Memory B cell (primary cell): ENCODE measurements at regions not wholly inside any gene's neighbourhood (a gene's known extent, or its start where the extent isn't known, plus 50 kb on each side); places are given as distances from the start of the nearest gene placed in this dataset.

ENCODE experiments used
- ATAC-seq: fragments of 150-1000 bp; cut with Tn5 transposase; 2 replicates; pipeline ENCODE4 v1.10.0; 2021; ENCODE audit warnings: low read depth, mild to moderate bottlenecking, moderate library complexity
- DNase-seq, 2 donors: peaks; one replicate each; pipeline ENCODE4 v3.0.0; 2022; ENCODE audit warnings: low spot score in 2 of 2
- H3K27ac Mint-ChIP-seq: one replicate; pipeline ENCODE4 v1.8.0; 2022; ENCODE audit warnings: mild to moderate bottlenecking, moderate library complexity, mixed read lengths
- H3K27me3 Mint-ChIP-seq: one replicate; pipeline ENCODE4 v1.8.0; 2022; ENCODE audit warnings: mixed read lengths
- H3K36me3 Mint-ChIP-seq: one replicate; pipeline ENCODE4 v1.8.0; 2022; ENCODE audit warnings: mild to moderate bottlenecking, mixed read lengths
- H3K4me1 Mint-ChIP-seq: one replicate; pipeline ENCODE4 v1.8.0; 2022; ENCODE audit warnings: mixed read lengths
- H3K4me3 Mint-ChIP-seq: one replicate; pipeline ENCODE4 v1.8.0; 2022; ENCODE audit warnings: mild to moderate bottlenecking, moderate library complexity, mixed read lengths
- H3K9me3 Mint-ChIP-seq: one replicate; pipeline ENCODE4 v1.8.0; 2022; ENCODE audit warnings: mixed read lengths

GRCh38 chr9:20054734-20055133 lies 265.9 kb upstream of the SLC24A2 start:
- Mint-ChIP-seq H3K4me3 (no peak overlapping the region), H3K9me3 (no peaks in the 10 kb centered on the region), H3K27ac (no peak overlapping the region), H3K4me1 (no peaks in the 10 kb centered on the region), H3K36me3 (peaks cover 2% of the 10 kb centered on the region), H3K27me3 (peaks cover 2% of the 10 kb centered on the region)
- no peak for DNase-seq
- ATAC-seq, result no peak

- peak; percentile 65 for ATAC-seq
- no peak for DNase-seq
- H3K36me3 Mint-ChIP-seq, result peaks cover 2% of the 10 kb centered on the region
- peaks cover 4% of the 10 kb centered on the region for H3K4me1 Mint-ChIP-seq
- no peak overlapping the region for H3K27ac Mint-ChIP-seq
- no peaks in the 10 kb centered on the region for H3K27me3 Mint-ChIP-seq
- H3K9me3 Mint-ChIP-seq, result no peaks in the 10 kb centered on the region
- H3K4me3 Mint-ChIP-seq, result no peak overlapping the region
Observed at GRCh38 chr9:20048985-20049384, 260.1 kb upstream of the SLC24A2 start.

GRCh38 chr9:20048437-20048836 lies 259.6 kb upstream of the SLC24A2 start:
- H3K4me1 Mint-ChIP-seq, result peaks cover 6% of the 10 kb centered on the region

GRCh38 chr9:20044686-20045085 lies 255.8 kb upstream of the SLC24A2 start:
- Mint-ChIP-seq H3K36me3 (no peaks in the 10 kb centered on the region), H3K9me3 (no peaks in the 10 kb centered on the region), H3K4me3 (no peak overlapping the region), H3K27ac (no peak overlapping the region), H3K27me3 (no peaks in the 10 kb centered on the region), H3K4me1 (peaks cover 16% of the 10 kb centered on the region)
- DNase-seq (no peak), ATAC-seq (no peak)

More at GRCh38 chr9:20048437-20048836, 259.6 kb upstream of the SLC24A2 start:
- DNase-seq (no peak), ATAC-seq (peak; percentile 66)
- Mint-ChIP-seq H3K27ac (no peak overlapping the region), H3K36me3 (peaks cover 2% of the 10 kb centered on the region), H3K9me3 (no peaks in the 10 kb centered on the region), H3K27me3 (no peaks in the 10 kb centered on the region), H3K4me3 (no peak overlapping the region)

GRCh38 chr9:20043461-20043860 lies 254.6 kb upstream of the SLC24A2 start:
- Mint-ChIP-seq H3K27ac (peak overlapping the region; percentile 28), H3K4me3 (peak overlapping the region; percentile 54), H3K36me3 (no peaks in the 10 kb centered on the region), H3K4me1 (peaks cover 12% of the 10 kb centered on the region), H3K9me3 (no peaks in the 10 kb centered on the region), H3K27me3 (peaks cover 7% of the 10 kb centered on the region)
- DNase-seq, result no peak
- ATAC-seq, result no peak

GRCh38 chr9:20043035-20043434 lies 254.2 kb upstream of the SLC24A2 start:
- H3K9me3 Mint-ChIP-seq, result no peaks in the 10 kb centered on the region
- peak overlapping the region; percentile 54 for H3K4me3 Mint-ChIP-seq
- peak; percentile 35 for ATAC-seq
- no peak for DNase-seq
- H3K27ac Mint-ChIP-seq, result peak overlapping the region; percentile 28
- H3K27me3 Mint-ChIP-seq, result peaks cover 7% of the 10 kb centered on the region
- H3K36me3 Mint-ChIP-seq, result no peaks in the 10 kb centered on the region
- H3K4me1 Mint-ChIP-seq, result peaks cover 12% of the 10 kb centered on the region

GRCh38 chr9:20042128-20042711 lies 253.4 kb upstream of the SLC24A2 start:
- H3K4me3 Mint-ChIP-seq, result no peak overlapping the region
- no peak overlapping the region for H3K27ac Mint-ChIP-seq
- H3K9me3 Mint-ChIP-seq, result no peaks in the 10 kb centered on the region
- ATAC-seq, result no peak
- H3K36me3 Mint-ChIP-seq, result no peaks in the 10 kb centered on the region
- DNase-seq, result no peak
- H3K4me1 Mint-ChIP-seq, result peaks cover 12% of the 10 kb centered on the region
- peaks cover 7% of the 10 kb centered on the region for H3K27me3 Mint-ChIP-seq

GRCh38 chr9:20041697-20042081 lies 252.9 kb upstream of the SLC24A2 start:
- no peak overlapping the region for H3K4me3 Mint-ChIP-seq
- no peak for ATAC-seq
- no peaks in the 10 kb centered on the region for H3K9me3 Mint-ChIP-seq
- no peaks in the 10 kb centered on the region for H3K36me3 Mint-ChIP-seq
- H3K27ac Mint-ChIP-seq, result no peak overlapping the region
- peaks cover 12% of the 10 kb centered on the region for H3K4me1 Mint-ChIP-seq
- peaks cover 7% of the 10 kb centered on the region for H3K27me3 Mint-ChIP-seq
- DNase-seq, result no peak

GRCh38 chr9:20040991-20041696 lies 252.3 kb upstream of the SLC24A2 start:
- Mint-ChIP-seq H3K36me3 (no peaks in the 10 kb centered on the region), H3K27ac (no peak overlapping the region), H3K27me3 (peaks cover 7% of the 10 kb centered on the region), H3K4me3 (no peak overlapping the region), H3K9me3 (no peaks in the 10 kb centered on the region), H3K4me1 (peaks cover 12% of the 10 kb centered on the region)
- ATAC-seq, result no peak
- no peak for DNase-seq

GRCh38 chr9:20037699-20038098 lies 248.9 kb upstream of the SLC24A2 start:
- no peak overlapping the region for H3K4me3 Mint-ChIP-seq
- no peak overlapping the region for H3K27ac Mint-ChIP-seq
- peaks cover 2% of the 10 kb centered on the region for H3K4me1 Mint-ChIP-seq
- H3K27me3 Mint-ChIP-seq, result peaks cover 7% of the 10 kb centered on the region
- DNase-seq (no peak), ATAC-seq (no peak)
- no peaks in the 10 kb centered on the region for H3K36me3 Mint-ChIP-seq
- no peaks in the 10 kb centered on the region for H3K9me3 Mint-ChIP-seq

GRCh38 chr9:20033511-20033910 lies 244.7 kb upstream of the SLC24A2 start:
- no peaks in the 10 kb centered on the region for H3K9me3 Mint-ChIP-seq
- H3K4me3 Mint-ChIP-seq, result no peak overlapping the region
- no peaks in the 10 kb centered on the region for H3K4me1 Mint-ChIP-seq
- ATAC-seq, result no peak
- no peaks in the 10 kb centered on the region for H3K36me3 Mint-ChIP-seq
- DNase-seq, result no peak
- H3K27ac Mint-ChIP-seq, result no peak overlapping the region
- H3K27me3 Mint-ChIP-seq, result no peaks in the 10 kb centered on the region

GRCh38 chr9:20032413-20033006 lies 243.7 kb upstream of the SLC24A2 start:
- Mint-ChIP-seq H3K27me3 (no peaks in the 10 kb centered on the region), H3K4me1 (no peaks in the 10 kb centered on the region), H3K4me3 (no peak overlapping the region), H3K9me3 (no peaks in the 10 kb centered on the region), H3K36me3 (no peaks in the 10 kb centered on the region), H3K27ac (no peak overlapping the region)
- DNase-seq, result no peak
- ATAC-seq, result no peak

GRCh38 chr9:20031836-20032235 lies 243.0 kb upstream of the SLC24A2 start:
- Mint-ChIP-seq H3K27ac (no peak overlapping the region), H3K4me3 (no peak overlapping the region), H3K36me3 (no peaks in the 10 kb centered on the region), H3K4me1 (no peaks in the 10 kb centered on the region), H3K9me3 (no peaks in the 10 kb centered on the region), H3K27me3 (no peaks in the 10 kb centered on the region)
- no peak for DNase-seq
- no peak for ATAC-seq

- no peaks in the 10 kb centered on the region for H3K4me1 Mint-ChIP-seq
- no peak for DNase-seq
- no peaks in the 10 kb centered on the region for H3K9me3 Mint-ChIP-seq
- ATAC-seq, result no peak
- no peaks in the 10 kb centered on the region for H3K27me3 Mint-ChIP-seq
- no peak overlapping the region for H3K27ac Mint-ChIP-seq
- H3K36me3 Mint-ChIP-seq, result no peaks in the 10 kb centered on the region
- no peak overlapping the region for H3K4me3 Mint-ChIP-seq
Observed at GRCh38 chr9:20030671-20031070, 241.8 kb upstream of the SLC24A2 start.

GRCh38 chr9:20030221-20030620 lies 241.4 kb upstream of the SLC24A2 start:
- Mint-ChIP-seq H3K27me3 (no peaks in the 10 kb centered on the region), H3K27ac (no peak overlapping the region), H3K9me3 (no peaks in the 10 kb centered on the region), H3K4me1 (no peaks in the 10 kb centered on the region), H3K4me3 (no peak overlapping the region), H3K36me3 (no peaks in the 10 kb centered on the region)
- ATAC-seq (no peak), DNase-seq (no peak)
